SK-N-SH (cell line): ENCODE measurements at regions not wholly inside any gene's neighbourhood (a gene's known extent, or its start where the extent isn't known, plus 50 kb on each side); places are given as distances from the start of the nearest gene placed in this dataset.

Source experiments
- EP300 ChIP-seq, 2 experiments: IDR thresholded peaks; 2 replicates each; pipeline versions ENCODE4 v1.4.0 to v1.6.1; 2012; ENCODE audit warnings: borderline replicate concordance in 1 of 2, low read depth in 1 of 2, low read length in 1 of 2
- FOXM1 ChIP-seq: IDR thresholded peaks from 2 replicates; pipeline ENCODE4 v1.4.0; 2012; ENCODE audit warnings: low read depth, mild to moderate bottlenecking
- GABPA ChIP-seq: IDR thresholded peaks from 2 replicates; pipeline ENCODE4 v1.4.0; 2012; ENCODE audit warnings: low read depth, mild to moderate bottlenecking
- MXI1 ChIP-seq: IDR thresholded peaks from 2 replicates; pipeline ENCODE4 v1.6.1; 2012; ENCODE audit warnings: mild to moderate bottlenecking, low read depth, low read length, improper control_type of control experiment
- RFX5 ChIP-seq: IDR thresholded peaks from 2 replicates; pipeline ENCODE4 v1.6.1; 2012; ENCODE audit warnings: mild to moderate bottlenecking, improper control_type of control experiment, low read length
- TF ChIP-seq, protein P1 (sequence below): fragments of 200-600 bp; sonication (generic); IDR thresholded peaks from 2 replicates; pipeline ENCODE4 v1.6.1; 2017; ENCODE audit warnings: antibody characterized with exemption, mild to moderate bottlenecking, moderate library complexity

DNA sequence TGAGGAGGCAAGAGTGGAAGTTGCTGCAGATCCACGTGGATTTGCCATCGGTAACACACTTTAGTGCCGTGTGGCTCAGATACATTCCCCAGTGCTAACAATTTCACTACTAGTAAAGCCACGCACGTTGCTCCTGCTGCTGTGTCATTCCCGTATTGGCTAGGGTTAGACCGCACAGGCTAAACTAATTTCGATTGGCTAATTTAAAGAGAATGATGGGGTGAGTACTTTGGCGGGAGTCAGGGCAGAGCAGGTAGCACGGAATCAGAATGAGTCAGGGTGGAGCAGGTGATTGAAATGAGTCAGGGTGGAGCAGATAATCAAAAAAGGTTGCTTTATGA is 1337.5 kb downstream of the FSTL5 start:
- TF ChIP-seq RFX5 (no peak), FOXM1 (no peak), GABPA (no peak), EP300 (IDR thresholded peaks at IDR 0.05; ENCODE audit: borderline replicate concordance in 1 of 2, low read depth in 1 of 2, low read length in 1 of 2) (no peak), MXI1 (no peak)
- TF ChIP-seq, protein P1, sequence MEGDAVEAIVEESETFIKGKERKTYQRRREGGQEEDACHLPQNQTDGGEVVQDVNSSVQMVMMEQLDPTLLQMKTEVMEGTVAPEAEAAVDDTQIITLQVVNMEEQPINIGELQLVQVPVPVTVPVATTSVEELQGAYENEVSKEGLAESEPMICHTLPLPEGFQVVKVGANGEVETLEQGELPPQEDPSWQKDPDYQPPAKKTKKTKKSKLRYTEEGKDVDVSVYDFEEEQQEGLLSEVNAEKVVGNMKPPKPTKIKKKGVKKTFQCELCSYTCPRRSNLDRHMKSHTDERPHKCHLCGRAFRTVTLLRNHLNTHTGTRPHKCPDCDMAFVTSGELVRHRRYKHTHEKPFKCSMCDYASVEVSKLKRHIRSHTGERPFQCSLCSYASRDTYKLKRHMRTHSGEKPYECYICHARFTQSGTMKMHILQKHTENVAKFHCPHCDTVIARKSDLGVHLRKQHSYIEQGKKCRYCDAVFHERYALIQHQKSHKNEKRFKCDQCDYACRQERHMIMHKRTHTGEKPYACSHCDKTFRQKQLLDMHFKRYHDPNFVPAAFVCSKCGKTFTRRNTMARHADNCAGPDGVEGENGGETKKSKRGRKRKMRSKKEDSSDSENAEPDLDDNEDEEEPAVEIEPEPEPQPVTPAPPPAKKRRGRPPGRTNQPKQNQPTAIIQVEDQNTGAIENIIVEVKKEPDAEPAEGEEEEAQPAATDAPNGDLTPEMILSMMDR = no peak
